HG03342 (cell line): ENCODE measurements at regions not wholly inside any gene's neighbourhood (a gene's known extent, or its start where the extent isn't known, plus 50 kb on each side); places are given as distances from the start of the nearest gene placed in this dataset.

Experiments used
- ATAC-seq: cut with Tn5 transposase; IDR thresholded peaks from one replicate; pipeline ENCODE4 v1.9.1; 2021; ENCODE audit warnings: mild to moderate bottlenecking, moderate library complexity; ENCODE audit not compliant: unreplicated experiment

DNA sequence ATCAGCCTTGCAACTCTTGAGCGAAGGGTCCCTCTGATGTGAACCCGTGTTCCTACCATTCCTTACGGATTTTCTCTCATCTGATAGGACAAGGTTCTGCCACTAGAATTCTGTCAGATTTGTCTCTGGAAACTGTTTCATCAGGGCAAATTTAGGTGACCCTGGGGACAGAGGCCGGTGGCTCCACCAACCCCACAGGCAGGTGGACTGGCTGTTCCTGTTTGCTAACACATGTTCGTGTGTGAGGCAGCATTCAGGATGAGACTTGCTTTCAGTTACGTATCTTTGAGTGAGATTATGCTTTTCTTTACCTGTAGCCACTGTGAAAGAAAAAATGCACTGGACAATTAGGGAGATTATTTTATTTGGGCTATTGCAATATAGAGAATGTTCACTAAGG lies 449.9 kb downstream of the INHBA start:
- no peak for ATAC-seq

DNA sequence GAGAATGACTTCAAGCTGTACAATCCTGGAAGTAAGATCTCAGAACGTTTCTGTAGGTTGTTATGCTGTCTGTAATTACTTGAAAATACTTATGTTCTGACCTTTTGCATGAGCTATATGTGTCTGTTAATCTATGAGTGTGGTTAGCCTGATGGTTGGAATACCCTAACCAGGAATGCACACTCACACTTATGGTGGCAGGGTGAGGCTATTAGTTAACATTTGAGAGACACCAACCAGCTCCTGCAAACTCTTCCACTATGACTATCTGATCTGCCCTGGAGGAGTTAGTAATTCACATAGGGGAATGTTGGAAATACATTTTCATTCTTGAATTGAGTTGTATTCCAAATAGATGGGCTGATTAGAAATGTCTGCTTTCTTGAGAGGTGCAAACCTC lies 450.3 kb downstream of the INHBA start:
- ATAC-seq: no peak

DNA sequence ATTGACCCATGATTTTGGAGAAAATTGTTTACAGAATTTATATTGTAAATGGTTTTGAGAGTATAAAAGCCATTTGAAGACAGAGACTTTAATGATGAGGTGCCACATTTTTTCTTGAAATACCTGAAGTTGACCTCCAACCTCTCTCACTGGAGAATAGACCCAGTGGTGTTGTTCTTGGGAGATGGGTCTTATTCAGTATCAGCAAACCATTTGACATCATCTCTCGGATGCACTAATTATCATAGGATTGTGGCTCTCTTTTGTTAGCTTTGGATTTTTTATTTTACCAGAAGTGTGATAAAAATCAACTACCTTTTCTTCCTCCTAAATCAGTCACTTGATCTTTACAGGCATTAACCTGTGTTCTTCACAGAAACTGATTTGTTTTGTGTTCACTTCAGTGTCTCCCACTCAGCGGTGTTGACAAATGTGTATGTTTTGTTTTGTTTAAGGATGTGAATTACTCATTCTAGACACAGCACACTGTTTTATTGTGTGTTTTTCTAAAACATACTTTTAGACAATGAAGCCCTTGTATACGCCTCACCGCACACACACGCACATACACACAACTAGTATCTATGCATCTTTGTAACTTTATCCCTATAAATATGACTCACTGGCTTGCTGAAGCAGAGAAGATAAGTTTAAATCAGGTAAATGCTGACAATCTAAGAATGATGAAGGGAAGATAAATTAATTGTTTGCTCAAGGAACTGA lies 455.6 kb downstream of the INHBA start:
- no peak for ATAC-seq

DNA sequence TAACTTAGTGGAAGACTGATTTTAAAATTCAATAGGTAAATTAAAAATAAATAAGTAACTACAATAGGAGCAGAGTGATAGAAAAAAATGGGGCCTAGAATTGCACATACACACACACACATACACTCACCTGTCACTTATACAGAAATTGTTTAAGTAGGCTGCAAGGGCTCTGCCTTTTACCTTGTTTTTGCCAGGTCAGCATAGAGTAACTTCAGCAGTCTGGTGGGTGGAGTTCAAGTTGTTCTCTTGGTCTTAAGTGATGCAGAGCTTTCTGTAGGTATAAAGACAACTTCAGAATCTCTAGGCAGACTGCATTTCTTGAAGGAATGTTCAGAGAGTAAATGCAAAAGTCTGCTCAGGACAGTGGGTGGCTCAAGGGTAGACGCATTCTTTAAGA lies 457.0 kb downstream of the INHBA start:
- no peak for ATAC-seq

DNA sequence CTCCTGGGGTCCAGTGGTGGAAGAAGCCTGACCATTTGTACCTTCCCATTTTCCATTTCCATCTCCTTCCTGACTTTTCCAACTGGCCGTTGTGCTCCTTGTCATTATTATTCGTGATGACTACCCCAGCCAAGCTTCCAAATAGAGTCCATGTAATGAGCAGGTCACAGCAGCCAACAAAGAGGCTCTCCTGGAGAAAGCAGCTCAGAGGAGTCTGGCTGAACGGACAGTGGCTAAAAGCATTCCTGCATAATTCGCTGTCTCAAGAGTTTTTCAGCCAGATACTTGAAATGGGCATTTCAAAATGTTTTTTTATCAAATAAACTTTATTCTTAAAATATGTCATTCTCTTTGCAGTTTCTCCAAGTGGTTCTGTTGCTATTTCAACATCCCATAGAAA lies 458.6 kb downstream of the INHBA start:
- no peak for ATAC-seq

DNA sequence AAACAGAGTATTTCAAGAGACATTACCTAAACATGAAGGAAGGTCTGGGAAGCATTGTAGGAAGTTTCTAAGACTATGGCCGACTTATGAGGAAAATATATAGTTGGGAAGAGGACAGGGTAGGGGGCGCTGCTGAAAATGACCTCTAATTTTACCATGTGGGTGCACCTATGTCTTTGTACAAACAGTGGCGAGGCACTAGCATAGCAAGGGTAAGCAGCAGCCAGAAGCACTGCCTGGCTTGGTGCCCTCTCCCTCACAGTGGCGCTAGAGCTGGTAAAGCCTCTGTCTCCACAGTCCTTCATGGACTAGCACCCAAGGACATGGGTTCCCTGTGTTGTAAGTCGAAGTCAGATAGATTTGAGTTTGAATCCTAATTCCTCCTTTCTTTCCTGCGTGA lies 461.2 kb downstream of the INHBA start:
- no peak for ATAC-seq

DNA sequence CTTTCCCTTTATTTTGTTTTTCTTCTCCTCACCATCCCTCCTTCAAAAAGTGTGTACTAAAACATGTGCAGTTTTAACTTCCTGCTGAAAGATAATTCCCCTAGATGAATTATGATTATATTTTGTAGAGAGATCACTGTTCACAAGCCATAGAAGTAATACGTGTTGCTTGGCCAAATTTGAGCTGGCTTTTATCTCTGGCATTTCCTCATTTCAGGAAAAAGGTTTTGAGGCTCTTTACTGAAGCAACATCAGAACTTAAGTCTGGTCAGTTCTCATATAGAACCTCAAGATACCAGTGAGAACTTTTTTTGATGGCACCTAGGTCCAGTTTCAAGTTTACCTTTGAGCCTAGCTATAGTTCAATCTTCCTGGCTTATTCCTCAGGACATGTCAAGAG lies 463.3 kb downstream of the INHBA start:
- ATAC-seq: no peak

DNA sequence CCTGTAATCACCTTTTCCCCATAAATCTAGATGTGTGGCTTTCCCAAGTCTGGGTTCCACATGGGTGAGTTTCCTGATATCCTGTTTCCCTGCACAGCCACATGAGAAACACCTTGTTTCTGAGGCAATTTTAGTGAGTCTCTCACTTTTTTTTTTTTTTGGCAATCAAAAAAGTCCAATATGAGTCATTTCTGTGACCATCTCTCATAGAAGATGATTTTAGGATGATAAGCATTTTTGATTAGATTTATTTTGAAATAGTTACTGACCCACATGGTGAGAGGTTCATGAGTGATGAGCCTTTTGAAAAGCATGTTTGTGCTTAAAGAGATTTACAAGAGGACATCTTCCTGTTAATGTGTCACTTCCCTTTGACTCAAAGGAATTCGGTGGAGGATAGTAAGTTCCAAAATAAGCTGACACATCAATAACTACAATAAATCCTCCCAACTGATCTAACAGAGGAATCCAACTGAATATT lies 464.0 kb downstream of the INHBA start:
- no peak for ATAC-seq

DNA sequence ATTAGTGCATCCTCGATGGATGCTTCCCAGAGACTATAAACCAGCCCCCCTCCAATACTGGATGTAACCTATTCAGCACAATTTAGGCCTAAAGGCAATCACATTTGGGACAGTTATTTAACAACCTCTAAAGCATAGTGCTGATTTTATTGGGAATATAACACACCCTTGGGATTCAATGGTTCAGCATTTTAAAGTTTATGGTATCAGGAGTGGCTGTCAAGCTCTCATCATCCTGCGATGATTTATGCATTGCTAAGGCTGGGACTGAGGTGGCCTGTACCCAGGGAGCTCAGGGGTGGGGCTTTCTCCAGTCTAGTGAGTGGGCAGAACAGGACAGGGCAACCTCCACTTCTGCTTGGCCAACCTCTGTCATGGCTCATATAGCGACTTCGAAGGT lies 464.9 kb downstream of the INHBA start:
- no peak for ATAC-seq

DNA sequence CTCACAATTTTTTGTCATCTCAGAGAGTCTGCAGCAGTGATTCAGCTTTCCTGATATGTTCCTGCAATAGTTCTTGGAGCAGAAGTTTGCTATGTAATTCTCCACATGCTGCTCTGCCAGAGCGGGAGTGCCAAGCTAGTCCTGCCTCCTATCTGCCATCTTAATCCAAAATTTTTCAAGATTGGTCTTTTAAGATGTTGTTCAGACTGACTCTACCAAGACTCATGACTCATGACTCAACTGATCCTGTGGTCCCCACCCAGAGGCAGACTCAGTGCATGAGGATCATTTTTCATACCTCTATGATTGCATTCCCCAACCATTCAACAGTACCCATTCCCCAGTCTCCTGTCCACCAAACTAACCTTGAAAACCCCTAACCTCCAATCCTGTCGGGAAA lies 470.8 kb downstream of the INHBA start:
- ATAC-seq: no peak

DNA sequence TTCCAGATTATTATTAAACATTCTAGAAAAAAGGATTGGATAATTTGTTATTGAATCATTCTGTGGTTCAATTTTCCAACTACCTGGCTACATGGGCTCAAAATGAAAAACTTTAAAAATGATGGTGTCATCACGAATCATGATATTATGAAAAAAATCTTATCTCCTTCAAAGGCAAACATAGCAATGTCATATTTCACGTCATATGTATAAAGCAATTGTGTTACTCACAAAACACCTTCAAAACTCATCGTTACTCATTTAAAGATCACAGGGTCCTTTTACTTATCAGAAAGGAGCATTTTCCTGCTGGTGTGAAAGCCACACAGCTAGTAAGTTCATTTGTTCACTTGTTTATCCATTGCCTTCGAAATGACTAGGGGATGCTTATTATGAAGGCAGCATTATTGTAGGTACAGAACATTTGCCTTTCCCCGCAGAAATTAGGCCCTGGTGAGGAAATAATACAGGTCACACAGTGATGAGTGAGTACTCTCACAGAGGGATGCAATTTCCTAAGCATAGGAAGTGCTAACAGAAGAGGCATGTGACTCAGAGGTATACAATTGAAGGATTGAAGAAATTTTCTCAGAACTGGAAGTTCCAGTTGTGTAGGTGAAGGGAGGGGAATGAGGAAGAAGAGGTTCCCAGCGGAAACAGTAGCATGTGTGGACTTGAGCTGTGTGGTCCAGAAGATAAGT lies 478.7 kb downstream of the INHBA start:
- no peak for ATAC-seq

DNA sequence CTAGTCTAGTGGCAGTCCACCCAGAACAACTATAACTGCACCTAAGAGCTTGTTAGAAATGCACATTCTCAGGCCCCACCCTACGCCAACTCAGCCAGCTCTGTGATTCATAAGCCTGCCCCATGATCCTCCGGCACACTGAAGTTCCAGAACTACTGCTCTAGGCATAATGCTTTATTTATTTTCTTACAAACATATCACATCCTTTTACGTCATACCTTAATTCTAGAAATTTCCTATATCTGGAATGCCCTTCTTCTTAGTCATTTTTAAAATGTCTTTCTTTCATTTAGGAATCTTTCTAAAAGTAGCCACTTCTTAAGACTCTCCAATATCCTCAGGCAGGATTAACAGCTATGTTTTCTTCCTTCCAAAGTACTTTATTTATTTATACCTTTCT lies 480.1 kb downstream of the INHBA start:
- ATAC-seq: no peak

DNA sequence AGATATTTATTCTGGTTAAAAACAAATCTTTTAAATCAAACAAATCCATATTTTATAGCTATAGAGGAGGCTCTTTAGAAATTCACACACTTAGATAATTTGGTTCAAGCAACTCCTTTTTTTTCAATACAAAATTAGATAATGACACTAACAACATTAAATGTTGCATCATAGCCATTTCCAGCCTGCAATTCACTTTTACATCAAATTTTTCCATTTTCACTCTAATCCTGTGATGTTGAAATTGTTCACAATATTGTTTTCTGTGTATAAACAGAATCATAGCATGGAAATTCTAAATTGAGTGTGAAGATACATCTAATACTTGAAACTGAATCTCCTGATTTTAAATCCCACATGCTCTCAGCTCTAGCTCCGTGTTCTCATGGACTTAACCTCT lies 482.6 kb downstream of the INHBA start:
- no peak for ATAC-seq

DNA sequence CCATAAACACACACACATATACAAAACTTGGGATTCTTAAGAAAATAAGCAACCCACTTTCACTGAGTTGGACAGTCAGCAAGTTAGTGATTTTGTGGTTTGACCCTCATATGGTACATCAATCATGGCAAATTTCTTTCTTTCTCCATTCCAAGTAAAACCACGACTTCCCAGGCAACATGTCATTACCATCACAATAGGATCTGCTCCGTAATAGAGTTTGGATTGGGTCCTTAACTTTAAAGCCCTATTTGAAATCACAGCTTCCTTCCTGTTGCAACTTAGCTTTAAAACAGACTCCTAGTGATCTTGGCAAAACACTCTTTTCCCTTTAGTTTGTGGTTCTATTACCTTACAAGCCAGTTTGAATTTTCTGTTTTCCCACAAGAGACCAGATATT lies 483.6 kb downstream of the INHBA start:
- ATAC-seq: no peak

DNA sequence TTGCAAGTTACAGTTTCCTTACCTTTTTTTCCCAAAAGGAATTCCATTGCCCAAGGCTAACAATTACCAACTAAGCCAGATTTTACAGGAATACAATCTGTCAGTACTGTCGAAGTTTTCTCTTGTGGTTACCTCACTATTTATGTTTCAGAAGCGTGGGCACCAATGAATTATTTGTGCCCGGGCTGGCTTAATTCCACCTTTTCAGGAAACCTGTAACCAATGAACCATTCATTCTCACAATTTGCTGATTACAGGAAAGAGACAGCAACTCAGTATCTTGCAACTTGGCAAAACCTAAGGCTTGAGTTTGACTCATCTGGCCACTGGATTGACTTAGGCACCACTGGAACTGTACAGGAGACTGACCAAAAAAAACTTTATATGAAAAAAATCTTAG lies 485.6 kb downstream of the INHBA start:
- ATAC-seq: no peak

DNA sequence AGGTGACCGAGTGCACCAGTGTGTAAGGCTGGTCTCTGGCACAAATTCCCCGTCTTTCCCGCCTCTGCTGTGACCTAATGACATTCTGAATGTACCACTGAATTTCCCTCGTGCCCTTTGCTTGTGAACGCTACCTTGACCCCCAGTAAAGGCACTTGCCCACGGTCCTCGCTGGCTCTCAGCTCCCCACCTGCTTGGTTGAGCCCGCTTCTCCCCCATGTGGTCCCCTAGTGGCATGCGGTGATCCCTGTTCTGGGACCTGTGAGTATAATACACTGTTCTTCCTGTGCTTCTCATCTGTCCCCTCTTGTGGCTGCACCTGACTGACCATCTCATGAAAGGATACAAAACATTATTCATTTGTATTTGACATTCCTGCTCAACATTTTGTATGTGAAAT lies 495.7 kb downstream of the INHBA start:
- ATAC-seq: no peak

DNA sequence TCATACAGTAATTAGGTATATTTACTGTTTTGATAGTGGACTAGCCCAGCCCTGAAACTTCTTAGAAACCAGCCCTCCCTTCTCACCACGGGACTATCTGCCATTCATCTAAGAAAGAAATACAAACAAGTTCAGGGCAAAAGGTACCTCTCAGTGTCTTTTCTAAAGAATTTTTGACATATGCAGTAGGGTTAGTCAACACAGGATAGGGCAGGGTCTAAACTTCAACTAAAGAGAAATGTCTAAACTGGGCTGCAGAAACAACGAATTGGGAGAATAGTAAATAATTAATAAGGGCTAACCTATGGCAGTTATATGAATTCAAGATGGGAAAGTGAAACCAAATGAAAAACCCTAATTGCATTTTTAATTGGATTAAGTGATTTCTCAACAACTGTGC lies 496.6 kb downstream of the INHBA start:
- ATAC-seq: peak; percentile 35

DNA sequence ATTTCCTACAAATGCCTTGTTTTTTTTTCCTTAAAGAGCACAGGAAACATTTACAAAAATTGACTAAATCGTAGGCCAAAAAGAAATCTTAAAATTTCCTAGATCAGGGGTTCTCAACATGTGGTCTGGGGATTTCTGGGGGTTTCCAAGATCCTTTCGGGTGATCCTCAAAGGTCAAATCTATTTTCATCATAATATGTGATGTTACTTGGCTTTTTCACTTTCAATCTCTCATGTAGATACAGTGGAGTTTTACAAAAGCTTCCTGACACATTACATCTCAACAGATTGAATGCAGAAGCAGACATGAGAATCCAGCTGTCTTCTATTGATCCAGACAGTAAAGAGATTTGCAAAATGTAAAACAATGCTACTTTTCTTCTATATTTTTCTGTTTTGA lies 497.3 kb downstream of the INHBA start:
- peak; percentile 87 for ATAC-seq

DNA sequence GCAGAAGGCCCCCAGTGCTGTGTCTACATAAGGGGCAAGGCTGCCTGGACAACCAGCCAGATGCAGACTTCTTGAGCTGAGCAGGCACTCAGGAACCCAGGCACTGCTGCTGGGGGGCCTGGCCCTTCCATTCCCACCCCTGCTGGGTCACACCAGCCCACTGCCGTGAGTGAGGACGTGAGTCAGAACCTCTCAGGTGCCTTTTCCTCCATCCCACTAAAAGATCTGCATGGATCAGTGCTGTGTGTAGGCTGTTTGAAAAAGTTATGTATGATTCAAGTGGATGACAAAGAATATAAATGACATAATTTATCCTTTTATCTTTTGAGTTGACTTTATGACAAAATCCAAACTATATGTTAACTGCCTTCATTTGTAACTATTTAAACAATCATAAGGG lies 499.3 kb downstream of the INHBA start:
- ATAC-seq: no peak

DNA sequence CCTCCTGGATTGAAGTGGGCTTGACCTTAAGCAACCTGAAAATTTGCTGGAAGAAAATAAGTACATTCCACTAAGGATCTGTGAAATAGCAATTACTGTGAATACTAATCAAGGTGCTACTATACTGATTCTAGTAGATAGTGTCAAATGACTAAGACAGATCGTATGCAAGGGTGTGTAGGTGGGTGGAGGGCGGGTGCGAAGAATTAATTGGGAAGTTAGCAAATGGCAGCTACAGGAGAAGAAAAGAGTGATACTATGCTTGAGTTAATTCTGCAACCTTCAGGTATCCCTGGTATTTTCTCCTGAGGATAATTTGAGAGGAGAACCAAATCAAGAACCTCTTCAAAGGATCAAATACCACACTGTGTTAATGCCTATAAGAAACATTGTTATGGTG lies 501.9 kb downstream of the INHBA start:
- no peak for ATAC-seq

DNA sequence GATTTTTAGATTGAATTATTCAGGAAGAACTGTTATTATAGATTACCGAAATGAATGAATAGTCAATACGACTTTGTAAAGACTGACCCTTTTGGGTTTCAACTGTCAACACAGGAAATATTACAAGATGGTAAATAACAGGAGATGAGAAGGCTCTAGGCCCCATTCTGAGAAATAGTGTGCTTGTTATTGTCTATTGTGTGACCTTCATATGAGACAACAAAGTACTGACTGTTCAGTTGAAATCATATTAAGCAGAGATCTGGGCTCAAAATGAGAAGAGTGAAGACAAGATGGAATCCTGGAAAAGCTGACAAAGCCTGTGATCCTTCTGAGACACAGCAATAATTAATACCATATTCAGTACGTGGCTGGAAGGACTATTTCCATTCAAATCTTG lies 503.8 kb downstream of the INHBA start:
- ATAC-seq: no peak

DNA sequence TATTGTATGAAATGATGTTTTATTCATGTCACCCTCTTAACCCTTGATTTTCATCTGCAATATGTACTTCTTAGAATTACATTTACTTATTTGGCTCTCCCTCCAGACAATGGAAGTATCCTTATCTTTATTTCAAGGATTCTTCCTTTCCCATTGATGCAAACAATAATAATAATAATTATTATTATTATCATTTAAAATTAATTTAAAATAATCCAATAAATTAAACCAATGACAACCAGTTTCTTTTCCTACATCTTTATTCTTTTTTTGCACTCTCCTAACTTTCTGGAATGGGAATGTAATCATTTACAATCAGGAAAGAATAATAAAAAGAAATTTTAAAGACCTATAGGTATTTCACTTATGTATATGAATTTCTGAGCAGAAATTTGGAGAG lies 504.4 kb downstream of the INHBA start:
- no peak for ATAC-seq

DNA sequence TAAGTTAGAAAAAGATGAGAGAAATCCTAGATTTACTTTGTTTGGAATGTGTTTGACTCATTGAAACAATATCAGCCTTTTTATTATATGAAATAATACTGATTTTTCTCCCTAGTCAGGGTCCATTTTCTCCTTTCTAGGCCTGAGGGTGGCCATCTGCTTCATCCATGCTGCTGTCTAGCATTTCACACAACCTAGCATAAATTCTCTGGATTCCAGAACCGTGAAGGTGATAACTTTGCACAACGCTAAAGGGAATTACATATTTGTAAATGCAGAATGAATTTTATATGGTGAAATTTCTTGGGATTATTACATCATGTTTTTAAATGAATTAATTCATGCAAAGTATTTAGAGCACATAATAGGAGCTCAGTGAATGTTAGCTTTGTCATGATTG lies 505.1 kb downstream of the INHBA start:
- no peak for ATAC-seq
